Keratinocyte (primary cell): ENCODE measurements at regions not wholly inside any gene's neighbourhood (a gene's known extent, or its start where the extent isn't known, plus 50 kb on each side); places are given as distances from the start of the nearest gene placed in this dataset.

Experiments
- DNase-seq: peaks from one replicate; pipeline ENCODE4 v3.0.0-alpha.2; 2011; ENCODE audit warnings: low read depth, missing footprints, low spot score
- FAIRE-seq: peaks from 2 replicates; lab custom pipeline; 2011; peaks lifted over from hg19 to GRCh38; lab: Jason Lieb, UNC
- H2AFZ ChIP-seq: 2 replicates; pipeline ENCODE4 v1.6.0; 2012; ENCODE audit warnings: low read length, control low read depth, inconsistent platforms; ENCODE audit not compliant: control insufficient read depth
- H3K27ac ChIP-seq: 2 replicates; pipeline ENCODE4 v1.5.1; 2011; ENCODE audit warnings: low read length; ENCODE audit not compliant: control insufficient read depth, insufficient read depth
- H3K27me3 ChIP-seq: 3 replicates; pipeline ENCODE4 v1.6.0; 2011; ENCODE audit warnings: low read length; ENCODE audit not compliant: control insufficient read depth, insufficient read depth; ENCODE audit errors: extremely low read depth
- H3K36me3 ChIP-seq, 2 experiments: 2 replicates in 1 of 2; 3 replicates in 1 of 2; pipeline ENCODE4 v1.5.1; 2011; ENCODE audit warnings: low read length in 2 of 2, mild to moderate bottlenecking in 1 of 2; ENCODE audit not compliant: control insufficient read depth in 2 of 2, insufficient read depth in 2 of 2; ENCODE audit errors: extremely low read depth in 1 of 2
- H3K4me1 ChIP-seq: 3 replicates; pipeline ENCODE4 v1.5.1; 2011; ENCODE audit warnings: low read length; ENCODE audit not compliant: control insufficient read depth, insufficient read depth; ENCODE audit errors: extremely low read depth
- H3K4me2 ChIP-seq: 3 replicates; pipeline ENCODE4 v1.6.0; 2011; ENCODE audit warnings: low read depth, low read length; ENCODE audit not compliant: control insufficient read depth, insufficient read depth; ENCODE audit errors: extremely low read depth
- H3K4me3 ChIP-seq, 3 experiments: fragments of 200-600 bp in 1 of 3; sonication (generic) in 1 of 3; 2 replicates in 2 of 3; 3 replicates in 1 of 3; pipeline ENCODE4 v1.5.1; 2011 to 2016; ENCODE audit warnings: low read length in 3 of 3, mild to moderate bottlenecking in 3 of 3, control low read depth in 2 of 3, inconsistent platforms in 1 of 3, low read depth in 1 of 3, mixed read lengths in 1 of 3, mixed run types in 1 of 3, moderate library complexity in 1 of 3; ENCODE audit not compliant: control insufficient read depth in 2 of 3, insufficient read depth in 2 of 3; ENCODE audit errors: extremely low read depth in 1 of 3
- H3K79me2 ChIP-seq: 2 replicates; pipeline ENCODE4 v1.6.0; 2012; ENCODE audit warnings: low read length; ENCODE audit not compliant: control insufficient read depth, insufficient read depth
- H3K9ac ChIP-seq: 3 replicates; pipeline ENCODE4 v1.6.0; 2011; ENCODE audit warnings: low read length; ENCODE audit not compliant: control insufficient read depth, insufficient read depth; ENCODE audit errors: extremely low read depth
- H3K9me1 ChIP-seq: 3 replicates; pipeline ENCODE4 v1.6.0; 2011; ENCODE audit warnings: low read length; ENCODE audit not compliant: control insufficient read depth, insufficient read depth; ENCODE audit errors: extremely low read depth
- H3K9me3 ChIP-seq: 2 replicates; pipeline ENCODE4 v1.5.1; 2012; ENCODE audit warnings: low read depth, low read length; ENCODE audit not compliant: control insufficient read depth
- H4K20me1 ChIP-seq: 3 replicates; pipeline ENCODE4 v1.6.0; 2011; ENCODE audit warnings: low read length; ENCODE audit not compliant: control insufficient read depth, insufficient read depth; ENCODE audit errors: extremely low read depth
- CTCF ChIP-seq, 3 experiments: IDR thresholded peaks in 1 of 3; conservative IDR thresholded peaks in 1 of 3; optimal IDR thresholded peaks in 1 of 3; 2 replicates in 2 of 3; 3 replicates in 1 of 3; pipeline versions ENCODE3 to v1.5.1; 2011; ENCODE audit warnings: low read length in 3 of 3, mild to moderate bottlenecking in 3 of 3, moderate library complexity in 2 of 3, control low read depth in 1 of 3, inconsistent platforms in 1 of 3; ENCODE audit not compliant: insufficient read depth in 2 of 3; ENCODE audit errors: extremely low read depth in 1 of 3
- EZH2 ChIP-seq: IDR thresholded peaks from one replicate; pipeline ENCODE4 v1.6.1; 2012; ENCODE audit warnings: inconsistent platforms, mild to moderate bottlenecking, low read length, moderate library complexity
- dilution Hi-C: fragments of 300-500 bp; cut with MboI; formaldehyde crosslinking; loops from one replicate; pipeline ENCODE4 v1.7.0; 2020; ENCODE audit warnings: low sequenced_read_pairs; ENCODE audit not compliant: extremely low pct_ligation_motif_present

GRCh38 chr13:29936956-29937355 lies 86.5 kb upstream of the UBL3 start:
- FAIRE-seq: no peak
- Histone ChIP-seq H3K4me3 (no peak overlapping the region), H4K20me1 (no peaks in the 10 kb centered on the region), H3K79me2 (no peaks in the 10 kb centered on the region), H3K4me2 (no peak overlapping the region), H3K9me3 (no peaks in the 10 kb centered on the region), H3K27ac (no peak overlapping the region), H3K27me3 (peaks cover 27% of the 10 kb centered on the region), H3K9ac (no peak overlapping the region), H3K9me1 (no peaks in the 10 kb centered on the region), H3K4me1 (no peaks in the 10 kb centered on the region), H3K36me3 (no peaks in the 10 kb centered on the region), H2AFZ (no peak overlapping the region)
- no peak for DNase-seq
- TF ChIP-seq EZH2 (no peak), CTCF (optimal IDR thresholded peaks at IDR 0.05 in 1 of 3, IDR thresholded peaks at IDR 0.05 in 1 of 3, conservative IDR thresholded peaks at IDR 0.05 in 1 of 3; ENCODE audit: extremely low read depth in 1 of 3, insufficient read depth in 2 of 3, low read length in 3 of 3) (no peak)
- dilution Hi-C loops: no loop called here

- TF ChIP-seq EZH2: no peak
- no peak for TF ChIP-seq CTCF (optimal IDR thresholded peaks at IDR 0.05 in 1 of 3, IDR thresholded peaks at IDR 0.05 in 1 of 3, conservative IDR thresholded peaks at IDR 0.05 in 1 of 3; ENCODE audit: extremely low read depth in 1 of 3, insufficient read depth in 2 of 3, low read length in 3 of 3)
- FAIRE-seq (no peak), DNase-seq (no peak)
- Histone ChIP-seq H3K79me2 (no peaks in the 10 kb centered on the region), H3K4me3 (no peak overlapping the region), H3K9me1 (no peaks in the 10 kb centered on the region), H3K27ac (no peak overlapping the region), H3K9me3 (no peaks in the 10 kb centered on the region), H3K4me1 (no peaks in the 10 kb centered on the region), H3K27me3 (peaks cover 27% of the 10 kb centered on the region), H4K20me1 (no peaks in the 10 kb centered on the region), H3K4me2 (no peak overlapping the region), H3K9ac (no peak overlapping the region), H3K36me3 (no peaks in the 10 kb centered on the region), H2AFZ (no peak overlapping the region)
- dilution Hi-C loops: no loop called here
These were observed 85.8 kb upstream of the UBL3 start for GRCh38 chr13:29936051-29936813.
